DOHH2 (cell line): ENCODE measurements at regions not wholly inside any gene's neighbourhood (a gene's known extent, or its start where the extent isn't known, plus 50 kb on each side); places are given as distances from the start of the nearest gene placed in this dataset.
"Not testable (repeated sequence)": the region's sequence is repeated elsewhere in the genome, so short reads cannot be mapped to it uniquely, and the experiment has no call there.

ENCODE experiments used
- H3F3A ChIP-seq: fragments of 200-600 bp; sonication (generic), shearing (Covaris generic); 2 replicates; pipeline ENCODE4 v1.6.0; 2016; ENCODE audit warnings: antibody characterized with exemption, mild to moderate bottlenecking; ENCODE audit not compliant: control insufficient read depth, insufficient read depth
- H3K27ac ChIP-seq: fragments of 200-600 bp; sonication (generic); 2 replicates; pipeline ENCODE4 v1.5.1; 2014; ENCODE audit warnings: low read depth, mild to moderate bottlenecking, low read length, moderate library complexity
- H3K27me3 ChIP-seq: fragments of 200-600 bp; sonication (generic); 2 replicates; pipeline ENCODE4 v1.6.1; 2014; ENCODE audit warnings: mild to moderate bottlenecking, low read length, mixed read lengths; ENCODE audit not compliant: control insufficient read depth
- H3K36me3 ChIP-seq: fragments of 200-600 bp; sonication (generic); 2 replicates; pipeline ENCODE4 v1.6.1; 2014; ENCODE audit warnings: mild to moderate bottlenecking, low read length, moderate library complexity, mixed read lengths; ENCODE audit not compliant: control insufficient read depth
- H3K4me1 ChIP-seq: fragments of 200-600 bp; sonication (generic); 2 replicates; pipeline ENCODE4 v1.6.1; 2014; ENCODE audit warnings: mild to moderate bottlenecking, low read length, mixed read lengths; ENCODE audit not compliant: control insufficient read depth
- H3K4me2 ChIP-seq: fragments of 200-600 bp; sonication (generic); 2 replicates; pipeline ENCODE4 v1.6.0; 2014; ENCODE audit warnings: mild to moderate bottlenecking, low read length, moderate library complexity
- H3K4me3 ChIP-seq: fragments of 200-600 bp; sonication (generic); 2 replicates; pipeline ENCODE4 v1.5.1; 2014; ENCODE audit warnings: mild to moderate bottlenecking, low read length, mixed read lengths
- H3K79me2 ChIP-seq: fragments of 200-600 bp; sonication (generic); 2 replicates; pipeline ENCODE4 v1.6.1; 2014; ENCODE audit warnings: mild to moderate bottlenecking, low read length, mixed read lengths; ENCODE audit not compliant: control insufficient read depth
- H3K9me2 ChIP-seq: fragments of 200-600 bp; sonication (generic); replicated peaks from 2 replicates; pipeline ENCODE4 v1.6.1; 2014; ENCODE audit warnings: mild to moderate bottlenecking, low read length, mixed read lengths; ENCODE audit not compliant: control insufficient read depth
- H3K9me3 ChIP-seq: fragments of 200-600 bp; sonication (generic); 2 replicates; pipeline ENCODE4 v1.6.1; 2014; ENCODE audit warnings: antibody characterized with exemption, low read length, mixed read lengths; ENCODE audit not compliant: control insufficient read depth, insufficient read depth
- H4K20me1 ChIP-seq: fragments of 200-600 bp; sonication (generic); 2 replicates; pipeline ENCODE4 v1.6.0; 2014; ENCODE audit warnings: low read depth, mild to moderate bottlenecking, antibody characterized with exemption, low read length, moderate library complexity; ENCODE audit not compliant: control insufficient read depth, insufficient read depth
- CTCF ChIP-seq: fragments of 200-600 bp; sonication (generic); IDR thresholded peaks from one replicate; pipeline ENCODE4 v1.5.1; 2014; ENCODE audit warnings: antibody characterized with exemption, mild to moderate bottlenecking, low read depth, low read length; ENCODE audit not compliant: poor library complexity, severe bottlenecking
- EZH2phosphoT487 ChIP-seq: fragments of 200-600 bp; sonication (generic); IDR thresholded peaks from 2 replicates; pipeline ENCODE4 v1.6.1; 2017; ENCODE audit warnings: borderline replicate concordance, mild to moderate bottlenecking, antibody characterized with exemption, low read length, moderate library complexity, mixed read lengths

- H3K27me3 ChIP-seq = no peaks in the 10 kb centered on the region
- TF ChIP-seq EZH2phosphoT487 = no peak
- TF ChIP-seq CTCF = no peak
- H3K4me2 ChIP-seq = no peak overlapping the region
- no peak overlapping the region for H3K27ac ChIP-seq
- H3K4me1 ChIP-seq = no peaks in the 10 kb centered on the region
- H4K20me1 ChIP-seq = no peaks in the 10 kb centered on the region
- H3K9me3 ChIP-seq = no peaks in the 10 kb centered on the region
- no peaks in the 10 kb centered on the region for H3K36me3 ChIP-seq
- H3F3A ChIP-seq = no peaks in the 10 kb centered on the region
- no peaks in the 10 kb centered on the region for H3K79me2 ChIP-seq
- H3K4me3 ChIP-seq = no peak overlapping the region
- H3K9me2 ChIP-seq = no peaks in the 10 kb centered on the region
Measured at GRCh38 chr3:110685630-110686029, 386.0 kb upstream of the NECTIN3 start.

- Histone ChIP-seq H3K27ac (no peak overlapping the region), H3F3A (no peaks in the 10 kb centered on the region), H3K4me3 (no peak overlapping the region), H3K9me2 (no peaks in the 10 kb centered on the region), H3K4me2 (no peak overlapping the region), H3K9me3 (no peaks in the 10 kb centered on the region), H3K36me3 (no peaks in the 10 kb centered on the region), H3K27me3 (no peaks in the 10 kb centered on the region), H4K20me1 (no peaks in the 10 kb centered on the region), H3K4me1 (no peaks in the 10 kb centered on the region), H3K79me2 (no peaks in the 10 kb centered on the region)
- no peak for TF ChIP-seq CTCF
- no peak for TF ChIP-seq EZH2phosphoT487
Measured at GRCh38 chr3:110686701-110687100, 384.9 kb upstream of the NECTIN3 start.

GRCh38 chr3:110687138-110687537 is 384.5 kb upstream of the NECTIN3 start:
- Histone ChIP-seq H3K4me1 (no peaks in the 10 kb centered on the region), H3K9me3 (no peaks in the 10 kb centered on the region), H3K79me2 (no peaks in the 10 kb centered on the region), H3K27me3 (no peaks in the 10 kb centered on the region), H3K9me2 (no peaks in the 10 kb centered on the region), H4K20me1 (no peaks in the 10 kb centered on the region), H3K36me3 (no peaks in the 10 kb centered on the region), H3F3A (no peaks in the 10 kb centered on the region), H3K27ac (no peak overlapping the region), H3K4me3 (no peak overlapping the region), H3K4me2 (no peak overlapping the region)
- no peak for TF ChIP-seq CTCF
- TF ChIP-seq EZH2phosphoT487 = no peak

- Histone ChIP-seq H3K9me2 (no peaks in the 10 kb centered on the region), H4K20me1 (no peaks in the 10 kb centered on the region), H3K9me3 (no peaks in the 10 kb centered on the region), H3K27me3 (no peaks in the 10 kb centered on the region), H3K79me2 (no peaks in the 10 kb centered on the region), H3K4me2 (no peak overlapping the region), H3F3A (no peaks in the 10 kb centered on the region), H3K27ac (no peak overlapping the region), H3K4me1 (no peaks in the 10 kb centered on the region), H3K4me3 (no peak overlapping the region), H3K36me3 (no peaks in the 10 kb centered on the region)
- TF ChIP-seq CTCF (no peak), EZH2phosphoT487 (no peak)
Measured at GRCh38 chr3:110697961-110698360, 373.7 kb upstream of the NECTIN3 start.

GRCh38 chr3:110704332-110704731 is 367.3 kb upstream of the NECTIN3 start:
- not testable (repeated sequence) for H3K9me3 ChIP-seq, H3K36me3 ChIP-seq, H3K27ac ChIP-seq, H3K4me2 ChIP-seq, H3K79me2 ChIP-seq, H3F3A ChIP-seq, H3K4me3 ChIP-seq, H4K20me1 ChIP-seq, H3K27me3 ChIP-seq, H3K4me1 ChIP-seq, H3K9me2 ChIP-seq
